Stimulated activated memory B cell treated with anti-CD40 and anti-IgM and Interleukin-4, amounts not matched to agents 10 μg/mL and 1 μg/mL and 100 μg/mL, for 72 hours (primary cell): ENCODE measurements at regions not wholly inside any gene's neighbourhood (a gene's known extent, or its start where the extent isn't known, plus 50 kb on each side); places are given as distances from the start of the nearest gene placed in this dataset.

ENCODE experiments used
- ATAC-seq: fragments of 150-1000 bp; cut with Tn5 transposase; 2 replicates; pipeline ENCODE4 v1.10.0; 2021
- H3K27ac Mint-ChIP-seq: one replicate; pipeline ENCODE4 v1.8.0; 2022; ENCODE audit warnings: mild to moderate bottlenecking, mixed read lengths
- H3K27me3 Mint-ChIP-seq: one replicate; pipeline ENCODE4 v1.8.0; 2022; ENCODE audit warnings: mixed read lengths
- H3K36me3 Mint-ChIP-seq: one replicate; pipeline ENCODE4 v1.8.0; 2022; ENCODE audit warnings: mixed read lengths
- H3K4me1 Mint-ChIP-seq: one replicate; pipeline ENCODE4 v1.8.0; 2022; ENCODE audit warnings: mixed read lengths
- H3K4me3 Mint-ChIP-seq: one replicate; pipeline ENCODE4 v1.8.0; 2022; ENCODE audit warnings: mild to moderate bottlenecking, moderate library complexity, mixed read lengths
- H3K9me3 Mint-ChIP-seq: one replicate; pipeline ENCODE4 v1.8.0; 2022; ENCODE audit warnings: mixed read lengths

DNA sequence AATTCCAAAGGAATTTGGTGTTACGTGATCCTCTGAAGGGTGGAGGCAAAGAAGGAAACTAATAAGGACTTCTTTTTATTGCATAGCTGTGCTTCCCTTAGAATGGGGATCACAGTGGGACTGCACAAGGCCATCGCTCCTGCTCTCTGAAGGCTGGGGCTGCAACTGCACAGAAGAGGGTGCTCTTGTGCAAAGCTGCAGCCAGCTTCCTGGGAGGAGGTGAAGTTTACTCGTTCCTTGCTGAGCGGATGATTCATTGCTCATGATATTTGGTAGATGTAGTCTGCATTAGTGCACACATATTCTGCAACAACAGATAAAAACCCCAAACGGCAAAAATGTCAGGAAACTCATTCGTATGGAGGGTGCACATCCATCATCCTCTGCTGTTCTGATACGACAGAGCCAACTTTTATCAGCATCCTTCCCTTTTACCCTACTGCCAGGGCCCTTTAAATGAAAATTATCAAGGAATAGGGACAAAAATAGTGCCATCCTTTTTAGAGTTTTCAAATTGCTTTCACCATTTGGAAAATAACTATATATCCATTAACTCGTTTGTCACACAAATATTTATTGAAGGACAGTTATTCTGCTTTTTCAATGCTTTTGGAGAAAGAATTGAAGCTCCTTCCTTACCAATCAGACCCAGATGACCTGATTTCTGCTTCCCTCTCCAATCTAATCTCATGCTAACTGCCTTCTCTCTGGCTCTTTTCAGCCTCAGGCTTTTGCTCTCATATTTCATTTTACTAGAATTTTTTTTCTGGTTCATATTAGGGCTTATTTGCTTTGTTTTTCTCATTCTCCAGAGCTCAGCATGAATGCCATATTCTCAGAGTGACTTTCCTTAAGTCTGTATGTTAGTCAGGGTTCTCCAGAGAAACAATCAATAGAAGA lies 263.6 kb downstream of the DUSP10 start:
- Mint-ChIP-seq H3K27ac (no peak overlapping the region), H3K27me3 (peaks cover 7% of the 10 kb centered on the region), H3K36me3 (no peaks in the 10 kb centered on the region), H3K9me3 (no peaks in the 10 kb centered on the region), H3K4me3 (no peak overlapping the region), H3K4me1 (no peaks in the 10 kb centered on the region)
- peak; percentile 75 for ATAC-seq

- Mint-ChIP-seq H3K27ac (no peak overlapping the region), H3K9me3 (no peaks in the 10 kb centered on the region), H3K4me3 (no peak overlapping the region), H3K4me1 (no peaks in the 10 kb centered on the region), H3K27me3 (no peaks in the 10 kb centered on the region), H3K36me3 (no peaks in the 10 kb centered on the region)
- no peak for ATAC-seq
Measured at GRCh38 chr1:221487781-221488524, 253.9 kb downstream of the DUSP10 start.

- Mint-ChIP-seq H3K9me3 (no peaks in the 10 kb centered on the region), H3K4me1 (no peaks in the 10 kb centered on the region), H3K27me3 (no peaks in the 10 kb centered on the region), H3K27ac (no peak overlapping the region), H3K4me3 (no peak overlapping the region), H3K36me3 (no peaks in the 10 kb centered on the region)
- ATAC-seq: no peak
Measured at GRCh38 chr1:221488550-221488949, 253.3 kb downstream of the DUSP10 start.

DNA sequence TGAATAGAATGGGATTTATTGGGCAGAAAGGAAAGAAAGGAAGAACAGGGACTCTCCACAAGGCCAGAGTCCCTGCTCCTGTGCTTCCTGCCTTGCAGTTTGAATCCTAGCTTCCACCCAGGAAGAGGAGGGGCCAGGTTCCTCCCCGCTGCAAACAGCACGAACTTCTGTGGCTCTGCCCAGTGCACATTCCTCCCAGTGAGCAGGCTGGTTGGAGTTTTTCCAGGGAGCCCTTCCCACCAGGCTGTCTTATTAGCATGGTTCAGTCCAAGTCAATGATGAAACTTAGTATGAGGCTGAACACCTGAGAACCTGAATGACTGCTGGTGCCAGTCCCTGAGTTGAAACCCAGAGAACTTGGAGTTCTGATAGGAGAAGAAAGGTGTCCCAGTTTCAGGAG lies 247.2 kb downstream of the DUSP10 start:
- ATAC-seq: no peak
- no peaks in the 10 kb centered on the region for H3K4me1 Mint-ChIP-seq

GRCh38 chr1:221497046-221497445 lies 244.8 kb downstream of the DUSP10 start:
- ATAC-seq: no peak
- Mint-ChIP-seq H3K9me3 (no peaks in the 10 kb centered on the region), H3K4me3 (no peak overlapping the region), H3K27me3 (no peaks in the 10 kb centered on the region), H3K27ac (no peak overlapping the region), H3K4me1 (no peaks in the 10 kb centered on the region), H3K36me3 (no peaks in the 10 kb centered on the region)

More for the DNA sequence above, 247.2 kb downstream of the DUSP10 start:
- Mint-ChIP-seq H3K36me3 (no peaks in the 10 kb centered on the region), H3K27me3 (no peaks in the 10 kb centered on the region), H3K27ac (no peak overlapping the region), H3K4me3 (no peak overlapping the region), H3K9me3 (no peaks in the 10 kb centered on the region)

DNA sequence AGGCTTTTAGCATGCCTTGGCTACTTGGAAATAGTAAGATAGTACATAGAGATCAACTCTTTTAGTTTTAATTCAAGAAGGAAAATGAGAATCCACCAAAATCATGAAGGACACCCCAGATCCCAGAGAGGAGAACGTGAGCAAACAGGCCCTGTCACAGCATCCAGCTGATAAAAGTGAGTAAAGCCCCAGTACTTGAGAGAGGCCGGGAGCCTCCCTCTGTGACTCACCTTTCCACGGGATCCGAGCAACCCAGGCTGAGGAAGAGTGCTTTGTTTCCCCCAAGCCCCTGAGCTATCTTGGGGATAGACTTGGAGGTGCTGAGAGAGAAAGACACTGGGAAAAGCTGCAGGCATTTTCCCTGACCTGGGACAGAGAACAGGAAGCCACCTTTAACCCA lies 238.6 kb downstream of the DUSP10 start:
- no peak for ATAC-seq
- H3K27me3 Mint-ChIP-seq: peaks cover 13% of the 10 kb centered on the region
- H3K27ac Mint-ChIP-seq: no peak overlapping the region
- no peak overlapping the region for H3K4me3 Mint-ChIP-seq
- peaks cover 10% of the 10 kb centered on the region for H3K36me3 Mint-ChIP-seq
- peaks cover 25% of the 10 kb centered on the region for H3K9me3 Mint-ChIP-seq
- H3K4me1 Mint-ChIP-seq: no peaks in the 10 kb centered on the region

DNA sequence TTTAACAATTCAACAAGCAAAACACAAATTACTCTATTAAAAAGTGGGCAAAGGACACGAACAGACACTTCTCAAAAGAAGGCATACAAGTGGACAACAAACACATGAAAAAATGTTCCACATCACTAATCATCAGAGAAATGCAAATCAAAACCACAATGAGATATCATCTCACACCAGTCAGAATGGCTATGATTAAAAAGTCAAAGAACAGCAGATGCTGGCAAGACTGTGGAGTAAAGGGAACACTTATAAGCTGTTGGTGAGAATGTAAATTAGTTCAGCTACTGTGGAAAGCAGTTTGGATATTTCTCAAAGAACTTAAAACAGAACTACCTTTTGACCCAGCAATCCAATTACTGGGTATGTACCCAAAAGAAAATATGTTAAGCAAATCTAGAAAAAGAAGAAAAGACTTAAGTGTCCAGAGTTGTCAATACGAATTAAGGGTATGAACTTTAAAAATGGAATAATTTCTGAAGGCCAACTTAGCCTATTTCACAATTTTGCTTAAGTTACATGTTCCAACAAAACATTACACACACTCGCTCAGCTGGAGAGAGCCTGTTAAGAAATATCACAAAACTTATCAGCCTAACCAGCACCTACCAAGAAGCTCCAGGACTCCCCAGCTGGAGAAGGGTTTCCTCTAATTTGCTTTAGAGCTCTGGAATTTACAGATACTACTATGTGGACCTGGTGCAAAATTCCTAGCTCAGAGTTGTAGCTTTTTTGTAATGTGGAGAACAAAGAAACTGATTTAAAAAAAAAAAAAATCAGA lies 232.1 kb downstream of the DUSP10 start:
- Mint-ChIP-seq H3K27me3 (peaks cover 13% of the 10 kb centered on the region), H3K4me3 (no peak overlapping the region), H3K9me3 (peaks cover 17% of the 10 kb centered on the region), H3K36me3 (peaks cover 8% of the 10 kb centered on the region), H3K4me1 (peaks cover 21% of the 10 kb centered on the region), H3K27ac (no peak overlapping the region)
- ATAC-seq: no peak

DNA sequence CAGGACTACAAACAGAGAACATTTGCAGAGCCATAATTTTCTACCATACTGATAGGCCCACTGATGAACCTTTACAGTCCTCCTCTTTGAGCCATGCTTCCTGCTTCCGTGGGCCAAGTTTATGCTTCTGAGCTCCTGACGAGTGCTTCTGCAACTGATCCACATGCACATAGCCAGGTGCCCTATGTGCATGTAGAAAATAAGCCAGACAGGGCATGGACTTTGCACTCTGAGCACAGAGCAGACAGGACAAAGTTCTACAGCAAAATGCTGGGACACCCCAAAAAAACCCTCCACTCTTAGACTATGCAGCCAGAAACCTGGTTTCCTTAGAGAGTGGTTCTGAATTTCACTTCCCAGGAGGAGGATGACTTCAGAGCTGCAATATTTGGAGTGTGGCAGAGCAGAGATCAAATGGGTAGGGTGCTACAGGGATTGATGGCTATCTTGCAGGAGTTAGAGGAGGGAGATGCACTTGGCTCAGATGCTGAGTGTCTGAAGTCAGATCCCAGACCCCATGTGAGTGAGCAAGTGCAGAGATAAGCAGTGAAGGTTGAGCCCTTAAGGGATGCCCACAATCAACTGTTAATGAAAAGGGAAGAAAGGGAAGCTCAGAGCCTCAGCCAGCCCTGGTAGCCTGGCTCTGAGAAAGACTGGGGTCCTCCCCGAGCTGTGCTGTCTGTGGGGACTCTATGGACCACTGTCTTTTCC lies 230.9 kb downstream of the DUSP10 start:
- H3K4me3 Mint-ChIP-seq: no peak overlapping the region
- peaks cover 21% of the 10 kb centered on the region for H3K4me1 Mint-ChIP-seq
- no peak overlapping the region for H3K27ac Mint-ChIP-seq
- H3K27me3 Mint-ChIP-seq: peaks cover 13% of the 10 kb centered on the region
- no peaks in the 10 kb centered on the region for H3K36me3 Mint-ChIP-seq
- H3K9me3 Mint-ChIP-seq: peaks cover 8% of the 10 kb centered on the region
- no peak for ATAC-seq

DNA sequence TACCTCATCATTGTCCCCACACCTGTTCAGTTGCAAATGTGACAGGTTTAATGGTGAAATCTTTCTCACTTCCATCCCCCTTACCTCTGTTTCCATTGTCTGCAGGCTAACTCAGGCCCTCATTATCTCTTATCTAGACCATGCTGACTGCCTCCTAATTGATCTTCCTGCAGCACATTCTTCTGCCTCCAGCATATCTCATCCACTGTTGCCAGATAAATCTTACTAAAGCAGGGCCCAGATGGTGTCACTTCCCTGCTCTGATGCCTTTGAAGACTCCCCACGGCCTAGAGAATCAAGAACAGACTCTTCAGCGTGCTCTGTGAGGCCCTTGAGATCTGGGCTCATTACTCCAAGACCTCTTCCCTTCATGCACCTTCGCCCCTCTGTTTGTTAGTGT lies 230.1 kb downstream of the DUSP10 start:
- Mint-ChIP-seq H3K4me1 (peaks cover 21% of the 10 kb centered on the region), H3K4me3 (no peak overlapping the region), H3K27ac (no peak overlapping the region), H3K36me3 (no peaks in the 10 kb centered on the region), H3K27me3 (peaks cover 7% of the 10 kb centered on the region), H3K9me3 (peaks cover 3% of the 10 kb centered on the region)
- ATAC-seq: no peak

- Mint-ChIP-seq H3K27ac (no peak overlapping the region), H3K4me1 (peaks cover 10% of the 10 kb centered on the region), H3K27me3 (no peaks in the 10 kb centered on the region), H3K9me3 (no peaks in the 10 kb centered on the region), H3K4me3 (no peak overlapping the region), H3K36me3 (no peaks in the 10 kb centered on the region)
- no peak for ATAC-seq
Measured at GRCh38 chr1:221514806-221515205, 227.1 kb downstream of the DUSP10 start.

DNA sequence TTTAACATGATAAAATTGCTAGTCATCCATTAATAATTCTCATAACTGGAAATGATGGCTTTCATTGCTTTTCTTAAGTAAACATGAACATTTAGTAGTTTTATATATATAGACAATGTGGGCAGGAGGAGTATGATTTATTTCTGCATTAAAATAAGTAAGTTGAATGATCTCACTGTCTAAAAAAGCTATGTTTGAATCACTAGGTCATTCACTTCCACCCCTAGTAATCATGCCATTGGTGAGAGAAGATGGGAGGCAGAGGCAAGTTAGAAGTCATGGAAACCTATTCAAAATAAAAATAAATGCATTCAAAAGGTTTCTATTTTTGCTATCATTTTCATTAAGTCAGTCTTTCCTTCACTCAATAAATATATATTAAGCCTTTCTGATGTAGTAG lies 226.4 kb downstream of the DUSP10 start:
- no peak overlapping the region for H3K4me3 Mint-ChIP-seq
- no peak overlapping the region for H3K27ac Mint-ChIP-seq
- H3K36me3 Mint-ChIP-seq: no peaks in the 10 kb centered on the region
- no peaks in the 10 kb centered on the region for H3K9me3 Mint-ChIP-seq
- H3K27me3 Mint-ChIP-seq: no peaks in the 10 kb centered on the region
- ATAC-seq: no peak
- peaks cover 7% of the 10 kb centered on the region for H3K4me1 Mint-ChIP-seq

- H3K9me3 Mint-ChIP-seq: no peaks in the 10 kb centered on the region
- H3K4me1 Mint-ChIP-seq: no peaks in the 10 kb centered on the region
- H3K36me3 Mint-ChIP-seq: no peaks in the 10 kb centered on the region
- H3K27me3 Mint-ChIP-seq: no peaks in the 10 kb centered on the region
- no peak for ATAC-seq
- H3K4me3 Mint-ChIP-seq: no peak overlapping the region
- no peak overlapping the region for H3K27ac Mint-ChIP-seq
Measured at GRCh38 chr1:221517961-221518360, 223.9 kb downstream of the DUSP10 start.

DNA sequence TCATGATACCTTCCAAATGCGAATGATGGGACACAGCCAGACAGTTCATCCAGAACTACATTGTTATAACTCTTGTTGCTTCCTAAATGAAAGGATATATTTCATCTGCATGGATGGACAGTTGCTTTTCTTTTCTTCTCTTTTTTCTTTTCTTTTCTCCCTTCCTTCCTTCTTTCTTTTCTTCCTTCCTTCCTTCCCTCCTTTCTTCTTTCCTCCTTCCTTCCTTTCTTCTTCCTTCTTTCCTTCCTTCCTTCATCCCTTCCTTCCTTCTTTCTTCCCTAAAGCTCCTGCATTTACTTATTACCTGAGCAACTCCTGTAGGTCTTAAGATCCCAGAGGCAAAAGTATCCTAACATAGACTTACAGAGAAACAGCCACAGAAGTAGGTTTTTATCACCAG lies 221.6 kb downstream of the DUSP10 start:
- Mint-ChIP-seq H3K27ac (no peak overlapping the region), H3K36me3 (no peaks in the 10 kb centered on the region), H3K4me3 (no peak overlapping the region), H3K4me1 (no peaks in the 10 kb centered on the region), H3K9me3 (no peaks in the 10 kb centered on the region), H3K27me3 (no peaks in the 10 kb centered on the region)
- no peak for ATAC-seq

DNA sequence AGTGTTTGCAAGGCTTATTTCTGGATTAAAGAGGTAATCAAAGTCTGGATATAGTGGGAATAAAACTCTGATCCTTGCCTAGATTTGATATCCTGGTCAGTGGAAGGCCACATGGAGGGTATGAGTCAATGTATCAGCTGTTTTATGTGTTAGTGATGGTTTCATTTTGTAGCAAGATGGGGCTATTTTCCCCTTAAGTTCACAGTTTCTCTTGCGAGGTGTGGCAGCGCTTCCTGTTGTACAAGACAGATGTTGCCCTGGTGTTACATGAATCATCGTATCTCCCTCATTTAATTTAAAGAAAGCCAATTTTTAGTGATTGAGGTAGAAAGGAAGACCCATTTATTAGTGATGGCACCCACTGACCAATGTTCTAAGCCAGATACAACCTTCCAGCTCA lies 220.2 kb downstream of the DUSP10 start:
- Mint-ChIP-seq H3K27ac (no peak overlapping the region), H3K4me3 (no peak overlapping the region), H3K36me3 (no peaks in the 10 kb centered on the region), H3K4me1 (no peaks in the 10 kb centered on the region), H3K9me3 (no peaks in the 10 kb centered on the region), H3K27me3 (peaks cover 7% of the 10 kb centered on the region)
- no peak for ATAC-seq

DNA sequence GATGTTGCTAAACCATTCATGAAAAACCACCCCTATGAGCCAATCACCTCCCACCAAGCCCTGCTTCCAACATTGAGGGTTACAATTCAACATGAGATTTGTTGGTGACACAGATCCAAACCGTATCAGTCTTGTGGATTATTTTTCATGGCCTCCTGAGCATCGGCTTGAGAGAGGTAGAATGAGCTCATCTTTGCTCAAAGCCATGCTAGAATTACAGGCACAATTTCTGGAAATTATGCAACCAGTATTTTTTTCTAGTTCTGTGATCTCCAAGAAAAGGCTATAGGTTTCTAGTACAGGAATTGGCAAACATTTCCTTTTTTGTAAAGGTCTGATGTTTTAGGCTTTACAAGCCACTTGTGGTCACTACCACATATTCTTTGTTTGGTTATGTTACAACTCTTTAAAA lies 219.4 kb downstream of the DUSP10 start:
- no peak overlapping the region for H3K4me3 Mint-ChIP-seq
- no peak for ATAC-seq
- H3K36me3 Mint-ChIP-seq: no peaks in the 10 kb centered on the region
- H3K27ac Mint-ChIP-seq: no peak overlapping the region
- H3K27me3 Mint-ChIP-seq: peaks cover 10% of the 10 kb centered on the region
- no peaks in the 10 kb centered on the region for H3K9me3 Mint-ChIP-seq
- H3K4me1 Mint-ChIP-seq: no peaks in the 10 kb centered on the region
